Hematopoietic multipotent progenitor cell treated with erythropoietin and hydrocortisone succinate and interleukin-3 and kit ligand, for 6 days (in vitro differentiated cells): ENCODE measurements at regions not wholly inside any gene's neighbourhood (a gene's known extent, or its start where the extent isn't known, plus 50 kb on each side); places are given as distances from the start of the nearest gene placed in this dataset.
"Not testable (repeated sequence)": the region's sequence is repeated elsewhere in the genome, so short reads cannot be mapped to it uniquely, and the experiment has no call there.

Source experiments
- DNase-seq: peaks from one replicate; pipeline ENCODE4 v3.0.0-alpha.2; 2015

- DNase-seq: no peak
Observed at GRCh38 chr7:65809259-65809981, 63.5 kb upstream of the VKORC1L1 start.

DNA sequence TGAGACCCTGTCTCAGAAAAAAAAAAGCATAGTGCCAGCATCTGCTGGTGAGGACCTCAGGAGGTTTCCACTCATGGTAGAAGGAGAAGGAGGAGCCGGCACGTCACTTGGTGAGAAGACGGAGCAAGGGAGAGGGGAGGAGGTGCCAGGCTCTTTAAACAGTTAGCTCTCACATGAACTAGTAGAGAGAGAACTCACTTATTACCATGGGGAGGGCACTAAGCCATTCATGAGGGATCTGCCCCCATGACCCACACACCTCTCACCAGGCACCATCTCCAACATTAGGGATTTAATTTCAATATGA, 62.9 kb upstream of the VKORC1L1 start:
- DNase-seq: no peak

DNA sequence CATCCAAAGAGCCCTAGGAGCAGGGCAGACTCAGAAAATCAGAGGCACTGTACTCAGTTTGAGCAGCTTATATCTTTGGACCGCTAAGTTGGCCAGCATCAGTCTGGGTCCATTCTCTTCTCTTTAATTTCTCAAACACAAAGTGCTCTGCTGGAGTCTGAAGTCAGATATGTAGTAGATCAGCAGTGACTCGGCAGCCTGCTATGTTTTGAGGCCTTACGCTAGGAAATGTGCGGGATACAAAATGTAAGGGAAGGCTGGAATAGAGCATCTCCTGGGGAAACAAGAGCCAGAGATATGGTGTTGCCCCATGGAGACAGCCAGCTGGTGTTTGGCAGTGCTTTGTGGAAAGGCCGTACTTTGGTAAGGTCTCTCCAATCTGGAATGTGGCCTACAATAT, 60.6 kb upstream of the VKORC1L1 start:
- no peak for DNase-seq

DNA sequence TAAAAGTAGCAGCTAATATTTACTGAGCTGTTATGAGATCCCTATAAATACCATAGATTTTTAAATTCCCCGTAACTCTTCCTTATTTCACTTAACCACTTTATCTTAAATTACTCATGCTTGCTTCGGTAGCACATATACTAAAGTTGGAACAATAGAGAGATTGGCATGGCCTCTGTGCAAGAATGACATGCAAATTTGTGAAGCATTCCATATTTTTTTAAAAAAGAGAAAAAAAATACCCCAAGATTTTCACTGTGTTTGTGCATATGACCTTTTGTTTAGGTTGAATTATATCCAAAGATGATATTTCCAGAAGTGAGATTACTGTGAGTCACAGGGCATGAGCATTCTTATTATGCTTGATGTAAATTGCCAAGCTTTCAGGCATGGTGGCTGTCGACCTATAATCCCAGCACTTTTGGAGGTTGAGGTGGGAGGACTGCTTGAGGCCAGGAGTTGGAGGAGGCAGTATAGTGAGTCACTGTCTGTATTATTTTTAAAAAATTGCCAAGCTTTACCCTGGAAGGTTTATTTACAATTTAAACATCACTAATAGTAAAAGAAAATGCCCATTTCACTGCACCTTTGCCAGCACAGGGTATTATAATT, 58.2 kb upstream of the VKORC1L1 start:
- not testable (repeated sequence) for DNase-seq

DNA sequence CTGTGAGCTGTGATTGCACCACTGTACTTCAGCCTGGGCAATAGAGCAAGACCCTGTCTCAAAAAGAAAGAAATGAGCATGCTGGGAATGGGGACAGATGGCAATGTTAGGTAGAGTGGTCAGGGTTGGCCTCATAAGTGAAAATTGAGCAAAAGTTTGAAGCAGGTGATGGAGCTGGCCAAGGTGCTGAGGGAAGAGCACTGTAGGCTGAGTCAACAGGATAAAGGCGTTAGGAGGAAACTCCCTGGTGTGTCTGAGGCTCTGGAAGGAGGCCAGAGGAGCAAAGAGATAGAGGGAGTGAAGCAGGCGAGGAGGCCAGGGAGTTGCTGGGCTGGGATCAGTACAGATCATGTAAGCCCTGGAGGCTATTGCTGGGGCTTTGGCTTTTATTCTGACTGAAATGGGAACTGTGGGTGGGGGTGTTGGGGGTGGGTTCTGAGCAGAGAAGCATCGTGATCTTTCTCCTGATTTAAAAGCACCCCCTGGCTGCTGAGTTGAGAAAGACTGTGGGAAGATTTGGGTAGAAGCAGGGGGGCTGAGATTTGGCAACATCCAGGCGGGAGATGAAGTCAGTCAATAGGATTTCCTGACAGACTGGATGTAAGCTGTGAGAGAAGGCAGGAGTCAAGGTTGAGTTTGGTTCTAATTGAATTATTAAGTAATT, 52.5 kb upstream of the VKORC1L1 start:
- no peak for DNase-seq
